Ramos (cell line): ENCODE measurements at regions not wholly inside any gene's neighbourhood (a gene's known extent, or its start where the extent isn't known, plus 50 kb on each side); places are given as distances from the start of the nearest gene placed in this dataset.

Source experiments
- in situ Hi-C: fragments of 300-500 bp; cut with MboI; formaldehyde crosslinking; loops from one replicate; pipeline ENCODE4 v1.14.3; 2022; ENCODE audit warnings: low sequenced_read_pairs; ENCODE audit not compliant: unreplicated experiment

GRCh38 chr15:93422476-93422875, 333.5 kb upstream of the RGMA start:
- in situ Hi-C loops: no loop called here

- in situ Hi-C loops: no loop called here
Measured at GRCh38 chr15:93420477-93420876, 331.5 kb upstream of the RGMA start.

GRCh38 chr15:93420050-93420452, 331.0 kb upstream of the RGMA start:
- in situ Hi-C loops: no loop called here

GRCh38 chr15:93418566-93418965, 329.6 kb upstream of the RGMA start:
- in situ Hi-C loops: no loop called here

DNA sequence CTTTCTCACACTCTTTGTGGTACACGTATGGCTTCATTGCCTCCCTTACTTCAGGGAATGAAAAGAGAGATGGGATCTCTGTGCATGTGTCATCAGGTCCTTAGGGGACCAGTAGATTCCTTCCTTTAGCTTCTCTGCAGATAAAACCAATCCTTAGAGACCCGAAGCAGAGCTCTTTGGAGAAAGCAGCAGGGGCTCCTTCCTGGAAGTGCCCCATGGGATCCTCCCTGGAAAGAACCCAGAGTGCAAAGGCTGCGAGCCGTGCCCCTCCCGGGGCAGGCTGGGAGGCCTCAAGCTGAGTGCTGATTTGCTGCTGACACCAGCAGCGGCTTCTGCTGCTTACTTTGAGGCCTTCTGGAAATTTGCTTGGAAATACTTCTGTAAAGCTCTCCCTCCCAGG, 328.6 kb upstream of the RGMA start:
- in situ Hi-C loops: no loop called here

DNA sequence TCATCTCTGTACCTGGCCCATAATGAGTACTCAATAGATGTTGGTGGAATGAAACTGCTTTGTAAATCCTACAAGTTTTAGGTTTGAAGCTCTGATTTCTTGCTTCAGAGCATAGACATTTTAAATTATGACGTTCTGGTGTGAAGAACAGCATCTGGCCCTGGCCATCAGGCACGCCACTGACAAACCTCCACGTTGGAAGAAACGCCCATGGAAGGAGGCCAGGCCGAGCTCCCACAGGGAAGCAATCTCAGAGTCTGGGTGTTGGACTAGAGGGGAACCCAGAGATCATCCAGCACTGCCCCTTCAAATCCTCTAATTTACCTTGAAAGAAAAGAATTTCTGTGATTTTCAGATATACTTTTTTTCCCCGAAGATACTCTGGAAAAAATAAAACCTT, 328.1 kb upstream of the RGMA start:
- in situ Hi-C loops: no loop called here

DNA sequence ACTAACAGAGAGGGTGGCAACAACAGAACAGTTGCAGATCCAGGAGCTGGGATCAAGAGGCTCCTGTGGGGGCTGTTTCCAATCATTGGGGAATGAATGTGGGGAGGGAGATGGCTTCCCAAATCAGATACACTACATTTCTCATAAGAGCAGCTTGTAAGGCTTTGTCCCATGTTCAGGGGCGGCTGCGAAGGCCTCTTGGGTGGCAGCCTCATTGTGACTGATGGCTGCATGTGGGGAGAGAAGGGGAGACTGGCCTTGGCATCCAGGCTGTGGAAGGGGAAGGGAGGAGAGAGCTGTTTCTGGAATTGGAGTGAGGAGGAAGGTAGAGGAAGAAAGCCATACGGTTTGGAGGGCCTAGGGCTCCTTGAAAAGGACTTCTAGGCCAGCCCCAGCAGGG, 326.6 kb upstream of the RGMA start:
- in situ Hi-C loops: no loop called here

- in situ Hi-C loops: no loop called here
Measured at GRCh38 chr15:93414576-93415231, 325.7 kb upstream of the RGMA start.

- in situ Hi-C loops: no loop called here
Measured at GRCh38 chr15:93413745-93414144, 324.7 kb upstream of the RGMA start.

DNA sequence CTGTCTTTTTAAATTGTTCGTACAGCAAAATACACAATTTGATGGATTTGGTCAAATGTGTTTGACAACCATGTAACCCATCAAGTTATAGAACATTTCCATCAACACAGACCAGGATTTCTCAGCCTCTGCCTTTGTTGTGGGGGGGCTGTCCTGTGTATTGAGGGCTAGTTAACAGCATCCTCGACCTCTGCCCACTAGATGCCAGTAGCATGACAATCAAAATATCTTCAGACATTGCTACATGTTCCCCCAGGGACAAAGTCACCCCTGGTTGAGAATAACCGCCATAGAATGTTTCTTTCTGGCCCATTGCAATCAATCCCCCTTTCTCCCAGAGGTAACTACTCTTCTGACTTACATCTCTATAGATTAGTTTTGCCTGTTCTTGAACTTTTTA, 310.1 kb upstream of the RGMA start:
- in situ Hi-C loops: no loop called here

- in situ Hi-C loops: no loop called here
Measured at GRCh38 chr15:93389211-93389610, 300.2 kb upstream of the RGMA start.

DNA sequence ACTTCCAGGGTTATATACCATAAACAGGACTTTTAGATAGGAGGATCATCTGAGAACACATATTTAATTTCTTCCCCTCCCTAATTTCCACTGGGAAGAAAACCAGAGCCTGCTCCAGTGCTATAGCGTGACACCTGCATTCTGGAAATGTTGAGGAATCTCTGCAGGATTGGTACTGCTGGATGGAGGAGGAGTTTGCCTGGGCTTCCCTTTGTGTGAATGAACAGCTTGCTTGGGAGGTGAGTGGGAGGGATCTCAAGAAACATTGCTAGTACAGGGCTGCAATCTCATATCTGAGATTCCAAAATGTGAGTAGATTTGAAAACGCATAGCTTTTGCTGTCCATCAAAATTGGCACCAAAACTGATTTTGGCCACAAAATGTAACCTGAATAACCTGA, 295.9 kb upstream of the RGMA start:
- in situ Hi-C loops: no loop called here

- in situ Hi-C loops: no loop called here
Measured at GRCh38 chr15:93382200-93382820, 293.3 kb upstream of the RGMA start.

DNA sequence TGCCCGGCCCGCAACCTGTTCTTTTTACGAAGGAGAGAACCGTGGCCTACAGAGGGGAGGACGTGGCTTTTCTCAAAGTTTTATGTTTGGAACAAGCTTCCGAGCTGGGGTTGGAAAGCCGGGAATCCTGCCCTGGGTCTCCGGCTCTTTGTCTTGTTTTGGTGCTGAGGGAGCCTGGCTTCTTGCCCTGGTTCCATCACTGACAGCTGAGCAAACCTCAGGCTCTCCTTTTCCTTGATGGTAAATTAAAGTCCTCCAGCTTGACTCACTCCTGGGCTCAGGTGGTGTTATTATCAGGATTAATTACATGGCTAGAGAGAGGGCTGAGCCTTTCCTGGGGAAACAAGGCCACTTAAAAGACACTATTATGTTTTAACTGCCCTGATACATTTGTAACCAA, 289.5 kb upstream of the RGMA start:
- in situ Hi-C loops: no loop called here

GRCh38 chr15:93372865-93373223, 283.8 kb upstream of the RGMA start:
- in situ Hi-C loops: no loop called here

GRCh38 chr15:93372208-93372864, 283.3 kb upstream of the RGMA start:
- in situ Hi-C loops: no loop called here

- in situ Hi-C loops: no loop called here
Measured at GRCh38 chr15:93366387-93367100, 277.5 kb upstream of the RGMA start.

- in situ Hi-C loops: no loop called here
Measured at GRCh38 chr15:93362821-93363220, 273.8 kb upstream of the RGMA start.

- in situ Hi-C loops: no loop called here
Measured at GRCh38 chr15:93362203-93362602, 273.2 kb upstream of the RGMA start.

DNA sequence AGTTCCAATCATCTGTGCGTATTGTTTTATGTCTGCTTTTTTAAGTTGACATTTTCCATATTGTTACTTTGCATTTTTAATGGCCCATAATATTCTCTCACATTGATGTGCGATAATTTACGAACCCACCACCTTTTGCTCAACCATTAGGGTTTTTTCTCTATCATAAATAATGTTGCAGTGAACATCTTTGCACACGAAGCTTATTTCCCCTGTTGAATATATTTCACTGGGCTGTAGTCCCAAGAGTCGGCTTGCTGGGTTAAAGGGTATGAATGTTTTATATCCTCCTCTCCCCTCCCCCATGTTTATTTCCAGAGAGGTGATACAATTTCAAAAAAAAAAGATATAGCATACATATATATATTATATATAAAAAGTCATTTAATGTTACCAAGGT, 272.7 kb upstream of the RGMA start:
- in situ Hi-C loops: no loop called here

- in situ Hi-C loops: no loop called here
Measured at GRCh38 chr15:93360976-93361375, 272.0 kb upstream of the RGMA start.
